ENCODE measurements at regions not wholly inside any gene's neighbourhood (a gene's known extent, or its start where the extent isn't known, plus 50 kb on each side); places are given as distances from the start of the nearest gene placed in this dataset.

- TF ChIP-seq CTCF (IDR thresholded peaks at IDR 0.05; ENCODE audit: insufficient read depth, low read depth, low read length) (no peak), EZH2 (IDR thresholded peaks at IDR 0.05; ENCODE audit: insufficient read depth, low read length) (no peak)
Observed at GRCh38 chr2:156196031-156196430, 136.5 kb downstream of the NR4A2 start.

Measured in astrocyte (in vitro differentiated cells and primary cell).